OCI-LY7 (cell line): ENCODE measurements at regions not wholly inside any gene's neighbourhood (a gene's known extent, or its start where the extent isn't known, plus 50 kb on each side); places are given as distances from the start of the nearest gene placed in this dataset.

ENCODE experiments used
- CTCF ChIP-seq: fragments of 200-600 bp; sonication (generic); conservative IDR thresholded peaks from 2 replicates; pipeline ENCODE4 v1.5.1; 2014; ENCODE audit warnings: mild to moderate bottlenecking, antibody characterized with exemption, low read length, moderate library complexity, mixed read lengths
- EZH2phosphoT487 ChIP-seq: fragments of 200-600 bp; sonication (generic); IDR thresholded peaks from 2 replicates; pipeline ENCODE4 v1.6.1; 2018; ENCODE audit warnings: low read depth, borderline replicate concordance, mild to moderate bottlenecking, mixed run types, antibody characterized with exemption, low read length, moderate library complexity, mixed read lengths

GRCh38 chr11:134677397-134677822 is 265.4 kb upstream of the B3GAT1 start:
- TF ChIP-seq EZH2phosphoT487, result no peak
- no peak for TF ChIP-seq CTCF
